Activated CD8-positive, alpha-beta memory T cell treated with anti-CD3 and anti-CD28 coated beads, Interleukin-2, amount 50 U/mL, for 4 hours (primary cell): ENCODE measurements at regions not wholly inside any gene's neighbourhood (a gene's known extent, or its start where the extent isn't known, plus 50 kb on each side); places are given as distances from the start of the nearest gene placed in this dataset.
"Not testable (repeated sequence)": the region's sequence is repeated elsewhere in the genome, so short reads cannot be mapped to it uniquely, and the experiment has no call there.

ENCODE experiments used
- DNase-seq: peaks from one replicate; pipeline ENCODE4 v3.0.0-alpha.2; 2020

DNA sequence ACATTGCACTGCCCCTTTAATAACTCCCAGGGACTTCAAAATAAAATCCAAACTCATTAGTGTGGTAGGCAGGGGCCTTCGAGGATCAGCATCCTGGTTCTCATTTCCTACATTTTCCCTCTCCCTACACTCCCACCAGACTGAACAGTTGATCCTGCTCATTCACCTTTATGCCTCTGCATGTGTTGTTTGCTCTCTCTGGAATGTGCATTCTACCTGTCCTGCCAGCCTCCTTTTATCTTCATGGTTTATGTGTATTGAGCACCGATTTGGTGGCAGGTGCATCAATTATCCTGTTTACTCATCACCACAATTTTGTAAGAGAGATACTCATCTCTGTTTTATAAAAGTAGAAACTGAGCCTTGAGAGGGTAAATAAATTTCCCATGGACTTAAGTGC, 125.0 kb downstream of the ADSS2 start:
- no peak for DNase-seq

DNA sequence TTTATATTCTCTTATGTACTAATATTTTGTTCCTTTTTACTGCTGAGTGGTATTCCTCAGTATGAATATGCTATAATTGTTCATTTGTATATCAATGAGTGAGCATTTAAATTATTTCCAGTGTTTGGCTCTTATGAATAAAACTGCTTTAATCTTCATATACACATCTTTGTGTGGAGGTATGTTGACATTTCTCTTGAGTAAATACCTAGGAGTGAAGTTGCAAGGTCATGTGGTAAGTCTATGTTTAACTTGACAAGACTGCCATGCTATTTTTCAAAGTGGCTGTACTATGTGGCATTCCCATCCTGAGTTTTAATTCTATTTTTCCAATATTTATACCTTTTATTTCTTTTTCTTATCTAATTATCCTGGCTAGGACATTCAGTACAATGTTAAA, 124.2 kb downstream of the ADSS2 start:
- DNase-seq: no peak

DNA sequence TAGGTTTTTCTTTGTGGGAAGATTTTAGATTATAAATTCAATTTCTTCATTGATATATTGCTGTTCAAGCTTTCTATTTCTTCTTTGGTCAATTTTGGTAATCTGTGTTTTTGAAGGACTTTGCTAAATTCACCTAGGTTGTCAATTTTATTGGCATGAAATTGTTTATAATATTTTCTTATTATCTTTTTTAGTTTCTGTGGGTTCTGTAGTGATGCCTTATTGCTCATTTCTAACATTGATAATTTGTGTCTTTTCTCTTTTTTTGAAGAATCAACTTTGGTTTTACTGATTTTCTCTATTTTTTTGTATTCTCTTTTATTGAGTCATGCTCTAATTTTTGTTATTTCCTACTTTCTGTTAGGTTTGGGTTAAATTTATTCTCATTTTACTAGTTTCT, 123.2 kb downstream of the ADSS2 start:
- DNase-seq: no peak

DNA sequence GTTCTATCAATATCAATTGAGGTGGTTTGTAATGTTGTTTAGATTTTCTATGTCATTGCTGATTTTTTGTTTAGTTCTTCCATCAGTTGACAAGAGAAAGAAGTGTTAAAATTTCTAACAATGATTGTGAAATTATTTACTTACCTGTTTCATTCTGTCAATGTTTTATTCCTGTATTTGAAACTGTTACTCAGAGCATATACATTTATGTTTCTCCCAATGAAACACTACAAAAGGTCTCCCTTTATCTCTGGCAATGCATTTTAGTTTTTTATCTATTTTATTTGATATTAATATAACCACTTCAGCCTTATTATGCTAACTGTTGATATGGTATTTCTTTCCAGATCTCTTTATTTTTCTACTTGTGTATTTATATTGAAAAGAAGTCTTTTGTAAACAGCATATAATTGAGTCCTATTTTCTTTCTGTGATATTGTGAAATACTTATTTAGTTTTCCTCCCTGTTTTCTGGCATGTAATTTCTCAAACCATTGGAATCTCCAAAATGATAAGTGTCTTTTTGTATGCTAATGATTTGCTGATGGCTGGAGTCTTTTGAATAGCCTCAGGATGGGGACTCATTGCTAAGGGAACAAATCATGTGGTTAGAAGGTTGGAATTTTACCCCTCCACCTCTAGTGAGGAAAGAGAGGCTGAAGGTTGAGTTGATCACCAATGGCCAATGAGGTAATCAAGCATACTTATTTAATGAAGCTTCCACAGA, 122.0 kb downstream of the ADSS2 start:
- DNase-seq: no peak

DNA sequence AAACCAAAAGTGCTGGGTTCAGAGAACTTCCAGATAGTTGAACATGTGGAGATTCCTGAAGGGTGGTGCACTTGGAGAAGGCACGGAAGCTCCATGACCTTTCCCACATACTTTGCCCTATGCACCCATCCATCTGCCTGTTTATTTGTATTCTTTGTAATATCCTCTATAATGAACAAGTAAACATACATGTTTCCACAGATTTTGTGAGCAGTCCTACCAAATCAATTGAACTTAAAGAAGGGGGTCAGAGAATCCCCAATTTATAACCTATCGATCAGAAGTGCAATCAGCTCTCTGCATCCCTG, 121.4 kb downstream of the ADSS2 start:
- DNase-seq: no peak

DNA sequence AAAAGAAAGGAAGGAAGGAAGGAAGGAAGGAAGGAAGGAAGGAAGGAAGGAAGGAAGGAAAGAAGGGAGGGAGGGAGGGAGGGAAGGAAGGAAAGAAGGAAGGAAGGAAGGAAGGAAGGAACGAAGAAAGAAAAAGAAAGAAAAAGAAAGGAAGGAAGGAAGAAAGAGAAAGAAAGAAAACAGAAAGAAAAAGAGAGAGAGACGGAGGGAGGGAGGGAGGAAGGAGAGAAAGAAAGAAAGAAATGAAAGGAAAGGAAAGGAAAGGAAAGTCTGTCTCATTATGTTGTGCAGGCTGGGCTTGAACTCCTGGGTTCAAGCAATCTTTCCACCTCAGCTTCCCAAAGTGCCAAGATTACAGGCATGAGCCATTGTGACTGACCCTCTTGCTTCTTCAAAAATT, 118.9 kb downstream of the ADSS2 start:
- not testable (repeated sequence) for DNase-seq

DNA sequence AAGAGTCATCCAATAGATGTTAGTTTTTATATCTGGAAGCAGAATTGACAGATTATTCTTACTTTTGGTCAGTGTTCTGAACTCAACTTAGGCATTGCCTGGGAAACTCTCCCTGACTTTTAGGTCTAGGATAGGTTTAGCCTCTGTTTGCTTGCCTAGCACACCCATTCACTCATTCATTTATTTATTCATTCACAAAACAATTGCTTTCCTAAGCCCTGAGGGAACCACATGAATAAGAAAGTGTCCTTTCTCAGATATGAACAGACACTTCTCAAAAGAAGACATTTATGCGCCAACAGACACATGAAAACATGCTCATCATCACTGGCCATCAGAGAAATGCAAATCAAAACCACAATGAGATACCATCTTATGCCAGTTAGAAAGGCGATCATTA, 117.4 kb downstream of the ADSS2 start:
- DNase-seq: not testable (repeated sequence)

DNA sequence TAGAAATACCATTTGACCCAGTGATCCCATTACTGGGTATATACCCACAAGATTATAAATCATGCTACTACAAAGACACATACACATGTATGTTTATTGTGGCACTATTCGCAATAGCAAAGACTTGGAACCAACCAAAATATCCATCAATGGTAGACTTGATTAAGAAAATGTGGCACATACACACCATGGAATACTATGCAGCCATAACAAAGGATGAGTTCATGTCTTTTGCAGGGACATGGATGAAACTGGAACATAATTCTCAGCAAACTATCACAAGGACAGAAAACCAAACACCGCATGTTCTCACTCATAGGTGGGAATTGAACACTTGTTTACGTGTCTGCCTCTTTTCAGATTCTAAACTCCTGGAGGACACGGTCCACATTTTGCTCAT, 116.9 kb downstream of the ADSS2 start:
- not testable (repeated sequence) for DNase-seq

DNA sequence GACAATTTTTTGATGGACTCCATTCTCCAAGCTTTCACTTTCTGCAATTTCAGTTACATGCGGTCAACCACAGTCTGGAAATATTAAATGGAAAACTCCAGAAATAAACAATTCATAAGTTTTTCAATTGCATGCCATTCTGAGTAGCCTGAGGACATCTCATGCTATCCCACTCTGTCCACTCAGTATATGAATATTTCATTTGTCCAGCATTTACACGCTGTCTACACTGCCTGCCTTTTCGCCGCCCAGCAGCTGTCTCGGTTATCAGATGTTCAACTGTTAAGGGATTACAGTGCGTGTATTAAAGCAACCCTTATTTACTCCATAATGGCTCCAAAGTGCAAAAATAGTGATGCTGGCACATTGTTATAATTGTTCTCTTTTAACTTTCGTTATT, 116.3 kb downstream of the ADSS2 start:
- no peak for DNase-seq

DNA sequence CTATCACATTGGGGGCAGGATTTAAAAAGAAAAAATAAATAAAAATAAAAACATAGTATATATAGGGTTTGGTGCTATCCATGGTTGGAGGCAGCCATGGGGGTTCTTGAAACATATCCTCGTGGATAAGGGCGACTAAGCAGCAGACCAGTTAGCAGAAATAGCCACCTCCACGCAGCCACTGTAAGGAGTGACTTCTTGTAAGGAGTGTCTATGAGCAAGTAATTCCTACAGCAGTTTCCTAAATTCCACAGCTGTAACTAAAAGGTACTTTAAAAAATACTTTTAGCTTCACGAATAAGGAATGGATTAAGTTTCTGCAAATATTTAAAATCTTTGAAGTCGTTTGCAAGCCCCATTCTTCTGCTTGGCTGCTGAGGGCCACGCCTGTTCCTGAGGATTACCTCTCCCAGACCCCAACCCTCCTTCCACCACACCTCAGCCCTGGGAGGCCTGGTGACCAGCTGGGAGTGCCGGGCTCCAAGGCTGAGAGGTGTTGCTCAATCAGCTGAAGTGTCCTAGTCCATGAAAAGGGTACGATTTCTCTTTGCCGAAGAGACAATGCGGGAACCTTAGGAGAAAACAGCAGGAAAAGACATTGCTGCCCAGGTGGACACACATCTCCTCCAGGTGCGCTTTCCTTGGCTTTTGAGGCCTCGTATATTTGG, 115.3 kb downstream of the ADSS2 start:
- no peak for DNase-seq

DNA sequence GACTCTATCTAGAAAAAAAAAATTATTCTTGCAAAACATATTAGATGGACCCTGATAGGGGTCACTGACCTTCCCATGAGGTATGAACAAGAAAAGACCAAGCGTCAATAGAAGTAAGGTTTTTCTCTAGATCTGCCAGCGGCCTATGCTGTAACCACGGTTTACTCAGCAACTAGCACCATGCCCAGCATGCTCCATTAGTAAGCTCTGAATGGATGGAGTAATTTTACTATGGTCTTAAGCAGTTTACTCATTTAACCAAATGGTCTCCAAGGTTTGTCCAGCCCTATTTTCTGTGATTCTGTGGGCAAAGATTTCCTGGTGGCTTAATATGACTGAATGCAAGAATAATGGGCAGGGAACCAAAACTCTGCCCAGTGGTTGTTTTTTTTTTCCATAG, 113.9 kb downstream of the ADSS2 start:
- DNase-seq: no peak

DNA sequence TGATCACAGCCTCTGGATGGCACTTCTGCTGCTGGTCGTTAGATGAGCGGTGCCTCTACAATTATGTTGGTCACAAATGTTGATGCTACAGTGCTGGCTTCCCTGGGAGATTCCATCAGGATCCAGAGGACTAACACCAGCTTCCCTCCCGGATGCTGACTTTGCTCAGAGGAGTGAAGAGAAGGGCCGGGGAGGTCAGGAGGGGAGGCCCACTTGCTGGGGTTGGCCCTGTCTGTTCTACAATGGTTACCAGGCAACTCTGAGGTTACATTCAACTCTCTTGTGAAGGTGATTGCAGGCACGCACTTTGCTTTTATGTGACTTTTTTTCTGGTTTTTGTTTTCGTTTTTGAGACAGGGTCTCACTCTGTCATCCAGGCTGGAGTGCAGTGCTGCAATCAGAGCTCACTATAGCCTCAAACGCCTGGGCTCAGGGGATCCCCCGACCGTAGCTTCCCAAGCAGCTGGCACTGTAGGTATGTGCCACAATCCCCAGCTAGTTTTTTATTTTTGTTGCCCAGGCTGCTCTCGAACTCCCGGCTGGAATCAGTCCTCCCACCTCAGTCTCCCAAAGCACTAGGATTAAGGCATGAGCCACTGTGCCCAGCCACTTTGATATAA, 112.5 kb downstream of the ADSS2 start:
- no peak for DNase-seq

DNA sequence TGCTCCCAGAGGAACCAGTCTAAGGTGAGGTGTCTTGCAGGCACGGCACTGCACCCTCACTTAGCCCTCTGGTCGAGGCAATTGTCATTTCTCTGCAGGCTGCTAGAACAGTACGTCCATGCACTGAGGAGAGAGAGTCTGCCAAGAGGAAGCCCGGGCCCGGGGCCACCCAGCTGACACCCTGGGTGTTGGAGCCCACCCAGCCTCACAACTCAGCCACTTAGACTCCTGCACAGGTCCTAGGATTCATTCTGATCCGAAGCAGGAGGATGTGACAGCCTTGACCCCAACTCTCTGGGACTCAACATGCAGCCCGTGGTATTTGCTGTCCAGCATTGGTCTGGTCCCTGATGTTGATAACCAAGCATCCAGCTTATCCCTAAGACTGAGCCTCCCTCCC, 111.9 kb downstream of the ADSS2 start:
- no peak for DNase-seq

DNA sequence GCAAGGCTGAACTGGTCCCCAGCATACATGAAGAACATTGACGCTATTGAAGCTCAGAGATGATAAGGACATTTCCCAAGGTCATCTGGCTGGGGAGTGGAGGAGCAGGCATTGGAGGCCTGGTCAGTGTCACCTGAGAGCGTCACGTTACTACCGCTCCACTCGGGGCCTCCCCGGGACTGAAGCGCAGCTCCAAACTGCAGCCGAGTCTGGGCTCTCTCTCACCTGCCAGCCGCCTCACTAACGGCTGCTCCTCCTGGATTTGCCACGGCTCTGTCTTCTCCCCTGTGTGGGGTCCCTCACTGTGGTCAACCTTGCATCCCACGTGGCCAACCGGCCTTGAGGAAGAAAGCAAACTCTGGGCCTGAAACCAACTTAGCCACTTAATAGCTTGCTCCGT, 111.3 kb downstream of the ADSS2 start:
- no peak for DNase-seq

DNA sequence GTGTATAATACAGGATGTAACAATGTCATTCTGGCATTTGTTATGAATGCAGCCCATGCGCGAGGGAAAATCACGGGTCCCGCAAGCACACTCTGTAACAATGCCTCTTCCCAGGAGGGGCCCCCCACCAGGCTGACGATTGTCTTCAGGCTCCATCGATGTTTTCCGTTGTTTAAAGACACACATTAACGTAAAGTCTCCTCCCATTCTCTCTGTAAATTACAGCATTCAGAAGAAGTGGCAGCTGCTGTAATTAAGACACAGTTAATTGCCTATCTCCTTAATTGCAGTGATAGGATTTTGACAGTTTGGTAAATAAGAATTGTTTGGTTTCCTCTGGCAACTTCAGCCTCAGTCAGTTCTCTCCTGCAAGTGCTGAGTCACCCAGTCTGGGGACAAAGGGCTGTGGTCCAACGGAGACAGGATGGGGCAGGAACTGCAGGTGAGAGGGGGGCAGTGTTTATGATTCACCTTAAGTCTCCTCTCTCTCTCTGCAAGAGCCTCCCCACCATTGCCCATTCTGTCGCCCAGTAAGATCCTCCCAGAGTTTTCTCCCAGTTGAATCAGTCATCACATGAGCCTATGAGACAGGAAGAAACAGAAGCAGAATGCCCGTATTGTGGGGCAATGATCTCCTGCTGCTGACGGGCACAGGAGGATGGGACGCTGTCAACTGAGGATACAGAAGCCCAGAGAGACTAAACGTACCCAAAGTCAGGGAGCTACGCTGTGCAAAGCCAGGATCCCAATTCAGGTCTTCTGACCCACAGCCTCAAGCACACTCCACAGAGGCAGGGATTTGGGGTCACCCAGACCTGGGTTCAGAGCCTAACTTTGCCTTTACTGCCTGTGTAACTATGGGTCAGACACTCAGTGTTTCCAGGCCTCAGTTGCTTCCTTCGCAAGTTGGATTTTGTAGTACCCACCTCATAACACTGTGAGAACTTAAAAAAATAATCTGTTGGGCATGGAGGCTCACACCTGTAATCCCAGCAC, 110.0 kb downstream of the ADSS2 start:
- no peak for DNase-seq

DNA sequence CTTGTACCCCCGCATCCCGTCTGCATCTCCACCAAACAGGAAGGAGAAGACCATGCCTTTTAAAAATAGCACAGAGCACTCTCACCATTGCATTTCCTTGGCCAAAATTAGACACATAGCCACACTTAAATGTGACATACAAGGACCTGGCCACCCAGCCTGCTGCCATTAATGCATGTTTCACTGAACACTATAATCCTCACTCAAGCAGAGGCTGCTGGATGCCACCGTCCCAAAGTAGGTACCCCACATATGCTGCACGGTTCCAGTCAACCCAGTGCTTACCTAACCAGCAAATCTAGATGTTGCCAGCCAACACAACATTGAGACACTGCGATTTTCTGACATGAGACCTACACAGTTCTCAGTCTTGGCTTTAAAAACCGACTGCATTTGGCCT, 107.7 kb downstream of the ADSS2 start:
- no peak for DNase-seq

DNA sequence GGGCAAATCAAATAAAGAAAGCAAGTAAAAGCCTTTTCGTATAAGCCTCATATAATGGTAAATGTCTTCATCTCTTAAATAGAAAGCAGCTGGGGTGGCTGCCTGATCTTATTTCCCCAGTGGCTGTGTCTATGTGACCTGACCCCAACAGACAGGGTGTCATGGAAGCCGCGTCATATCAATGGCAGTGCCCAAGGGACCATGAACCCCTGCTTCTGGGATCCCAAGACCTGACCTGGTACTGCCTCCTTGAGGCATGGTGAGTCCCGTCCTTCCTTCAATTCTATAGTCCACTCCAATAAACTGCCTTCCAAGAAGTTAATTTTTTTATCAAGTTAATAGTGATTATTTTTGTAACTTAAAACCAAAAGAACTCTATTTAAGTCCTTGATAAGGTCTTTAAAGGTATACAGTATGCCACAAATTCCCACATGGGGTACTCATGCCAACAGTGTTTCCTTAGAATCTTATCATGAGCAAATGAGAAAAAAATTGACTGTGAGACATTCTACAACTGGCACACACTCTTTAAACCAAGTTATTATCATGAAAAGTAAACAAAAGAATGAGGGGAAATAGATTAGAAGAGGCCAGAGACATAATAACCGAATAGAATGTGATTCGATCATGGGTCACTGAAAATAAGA, 104.6 kb downstream of the ADSS2 start:
- no peak for DNase-seq

DNA sequence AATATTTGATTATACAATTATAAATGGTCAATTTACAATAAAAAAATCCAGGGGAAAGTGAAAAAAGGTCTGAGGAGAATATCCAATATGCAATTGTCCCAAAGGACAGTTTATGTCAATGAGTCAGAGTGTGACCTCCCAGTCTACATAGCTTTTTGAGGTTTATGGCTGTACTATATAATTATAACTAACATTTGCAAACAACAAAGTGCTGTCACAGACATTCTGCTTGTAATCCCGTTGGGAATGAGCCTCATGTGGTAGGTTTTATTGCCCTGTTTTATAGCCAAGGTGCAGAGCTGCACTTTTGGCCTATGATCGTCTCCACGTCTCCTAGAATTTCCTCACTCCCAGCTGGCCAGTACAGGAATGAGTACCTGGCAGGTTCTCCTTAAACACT, 103.8 kb downstream of the ADSS2 start:
- DNase-seq: no peak

DNA sequence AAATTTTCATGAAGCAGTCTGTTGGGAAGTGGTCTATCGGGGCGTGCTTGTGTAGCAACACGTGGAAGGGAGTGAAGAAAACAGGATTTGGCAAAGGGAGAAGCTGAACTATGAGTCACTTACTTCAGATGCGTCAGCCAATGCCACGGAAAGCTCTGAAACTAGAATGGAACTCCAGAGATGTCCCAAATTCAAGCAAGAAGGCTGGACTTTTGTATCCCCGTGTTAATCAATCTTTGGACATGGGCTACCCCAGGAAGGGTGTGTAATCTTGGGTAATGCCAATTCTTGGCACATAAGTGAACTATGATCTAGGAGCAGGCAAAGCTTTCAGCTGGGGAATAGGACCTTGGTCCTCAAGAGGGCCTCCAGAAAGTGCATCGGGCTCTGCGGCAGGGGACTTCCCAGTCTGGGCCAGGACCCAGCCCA, 102.6 kb downstream of the ADSS2 start:
- no peak for DNase-seq

DNA sequence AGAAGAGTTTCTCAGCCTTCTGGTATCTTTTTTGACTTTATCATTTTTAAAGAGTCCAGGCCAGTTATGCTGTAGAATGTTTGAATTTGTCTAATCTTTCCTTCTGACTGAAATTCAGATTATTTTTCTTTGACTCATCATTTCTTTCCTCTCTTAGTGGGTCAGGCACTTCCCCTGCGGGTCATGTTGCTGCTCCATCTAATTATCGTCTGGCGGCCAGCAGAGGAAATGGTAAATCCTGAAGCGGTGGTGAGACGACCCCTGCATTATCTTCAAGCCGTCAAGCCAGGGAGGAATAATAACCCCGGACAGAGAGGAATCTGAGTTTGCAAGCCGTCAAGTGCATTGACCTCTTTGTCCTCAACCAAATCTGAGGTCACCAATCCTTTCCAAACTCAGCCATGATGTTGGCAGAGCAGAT, 102.1 kb downstream of the ADSS2 start:
- no peak for DNase-seq

DNA sequence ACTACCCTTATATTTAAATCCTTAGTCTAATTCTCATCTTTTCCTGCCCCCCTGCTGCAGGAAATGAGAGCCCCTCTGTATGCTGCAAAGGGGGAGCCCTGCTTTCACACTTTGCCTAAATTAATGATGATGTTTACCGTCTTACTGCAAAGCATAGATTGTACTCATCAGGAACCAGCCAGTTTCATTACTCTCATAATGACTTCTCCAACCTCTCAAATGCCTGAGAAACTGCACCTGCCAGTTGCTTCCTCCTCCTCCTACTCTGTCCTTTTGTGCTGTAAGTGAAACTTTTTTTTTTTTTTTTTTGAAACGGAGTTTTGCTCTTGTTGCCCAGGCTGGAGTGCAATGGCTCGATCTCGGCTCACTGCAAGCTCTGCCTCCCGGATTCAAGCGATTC, 101.7 kb downstream of the ADSS2 start:
- DNase-seq: no peak

DNA sequence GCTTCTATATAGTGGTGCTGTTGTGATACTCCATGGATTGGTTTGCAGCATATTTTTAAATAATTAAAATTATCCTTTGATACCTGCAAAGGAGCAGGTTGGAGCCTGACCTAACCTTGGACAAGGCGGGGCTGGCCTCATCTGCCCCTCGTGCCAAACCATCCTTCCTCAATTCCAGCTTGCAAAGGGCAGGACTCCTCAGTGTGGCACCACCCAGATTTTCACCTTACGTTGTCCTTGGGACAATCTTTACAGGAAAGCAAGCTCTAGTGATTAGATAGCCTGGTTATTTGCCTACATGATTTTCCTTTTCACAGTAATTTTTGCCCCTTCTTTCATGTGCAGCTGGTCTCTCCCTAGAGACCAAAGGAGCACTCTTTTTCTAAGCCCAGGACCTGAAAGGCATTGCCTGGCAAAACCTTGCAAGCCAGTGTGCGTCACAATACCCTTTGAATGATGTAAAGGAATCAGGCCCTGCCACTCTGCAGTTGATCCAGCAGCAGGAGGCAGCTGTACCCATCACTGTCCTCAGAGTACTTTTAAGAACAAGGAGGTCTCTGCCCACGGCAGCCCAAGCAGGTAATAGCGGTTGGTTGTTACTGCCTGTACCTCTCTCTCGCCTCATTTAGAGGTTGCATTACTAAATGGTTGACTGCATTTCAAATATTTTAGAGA, 99.4 kb downstream of the ADSS2 start:
- DNase-seq: no peak
